Psoas muscle (tissue), 7 donors: ENCODE measurements at regions not wholly inside any gene's neighbourhood (a gene's known extent, or its start where the extent isn't known, plus 50 kb on each side); places are given as distances from the start of the nearest gene placed in this dataset.

Source experiments
- ATAC-seq, 4 donors: fragments of 200-7000 bp; cut with Tn5 transposase; one replicate each; pipeline ENCODE4 v1.9.1; 2020; ENCODE audit warnings: moderate library complexity in 3 of 4, mild to moderate bottlenecking in 2 of 4
- DNase-seq, 2 donors: peaks; one replicate each; pipeline ENCODE4 v3.0.0-alpha.2; 2020
- H3K27ac ChIP-seq: fragments of 200-600 bp; one replicate; pipeline ENCODE4 v1.8.0; 2022
- H3K27me3 ChIP-seq, 3 donors: fragments of 200-600 bp in 1 of 3; one replicate each; pipeline versions ENCODE4 v1.6.1 to v1.8.0; 2013 to 2022; ENCODE audit warnings: low read length in 2 of 3, mild to moderate bottlenecking in 2 of 3, moderate library complexity in 1 of 3; ENCODE audit not compliant: insufficient read depth in 3 of 3
- H3K36me3 ChIP-seq, 2 donors: fragments of 200-600 bp in 1 of 2; one replicate each; pipeline versions ENCODE4 v1.6.1 to v1.8.0; 2013 to 2022; ENCODE audit warnings: low read depth in 1 of 2, mild to moderate bottlenecking in 1 of 2, moderate library complexity in 1 of 2; ENCODE audit not compliant: insufficient read depth in 1 of 2
- H3K4me1 ChIP-seq: fragments of 200-600 bp; one replicate; pipeline ENCODE4 v1.8.0; 2022
- H3K4me3 ChIP-seq: fragments of 200-600 bp; one replicate; pipeline ENCODE4 v1.8.0; 2022; ENCODE audit warnings: mild to moderate bottlenecking
- H3K9me3 ChIP-seq: fragments of 200-600 bp; one replicate; pipeline ENCODE4 v1.8.0; 2022
- CTCF ChIP-seq: fragments of 200-600 bp; IDR thresholded peaks from one replicate; pipeline ENCODE4 v1.8.0; 2022; ENCODE audit warnings: antibody characterized with exemption
- WGBS, 3 donors: extraction: QIAGEN DNeasy Blood & Tissue Kit; methylation state at CpG; one replicate each; pipeline versions ENCODE4 v1.1.6 to v1.1.7; 2013; 5-methylcytosine and 5-hydroxymethylcytosine counted together
- intact Hi-C, 2 donors: fragments of 100-400 bp; cut with DNase I; formaldehyde crosslinking; loops; one replicate each; pipeline versions ENCODE4 v1.11.0 to v1.14.2; 2022
- donor health status: healthy with polysubstance abuse.
- donor health status: DM: no; HTN: no; CAD: no; lungs with moderate emphysema.
- donor health status: Bipolar disorder and iron deficiency.
- donor health status: healthy.
- donor health status: DM: yes; HTN: yes; CAD: no.
- donor health status: DM: no; HTN: no; CAD: no.
- donor health status: DM: yes; HTN: yes; CAD: no.

GRCh38 chr10:4011136-4011812 lies 226.3 kb upstream of the KLF6 start:
- H3K27me3 ChIP-seq: no peaks in the 10 kb centered on the region
- ATAC-seq: no peak
- no peak overlapping the region for H3K4me3 ChIP-seq
- peaks cover 4% of the 10 kb centered on the region for H3K4me1 ChIP-seq
- intact Hi-C loops: no loop called here
- no peak for DNase-seq
- no peaks in the 10 kb centered on the region for H3K36me3 ChIP-seq
- TF ChIP-seq CTCF: no peak
- WGBS, 3 donors: 87 to 97% (median 91%) methylated on average over 4 of the region's 4 CpGs
- no peak overlapping the region for H3K27ac ChIP-seq
- no peaks in the 10 kb centered on the region for H3K9me3 ChIP-seq

GRCh38 chr10:4008676-4009382 lies 223.8 kb upstream of the KLF6 start:
- no peak overlapping the region for H3K4me3 ChIP-seq
- DNase-seq (no peak), ATAC-seq (no peak)
- no peak overlapping the region for H3K27ac ChIP-seq
- TF ChIP-seq CTCF: no peak
- no peaks in the 10 kb centered on the region for H3K27me3 ChIP-seq
- H3K36me3 ChIP-seq: no peaks in the 10 kb centered on the region
- no peaks in the 10 kb centered on the region for H3K9me3 ChIP-seq
- H3K4me1 ChIP-seq: peaks cover 2% of the 10 kb centered on the region
- 90 to 94% (median 91%) methylated on average over 7 of the region's 7 CpGs for WGBS, 3 donors
- intact Hi-C loops: no loop called here

GRCh38 chr10:4007771-4008170 lies 222.8 kb upstream of the KLF6 start:
- H3K4me1 ChIP-seq: no peaks in the 10 kb centered on the region
- H3K27me3 ChIP-seq: no peaks in the 10 kb centered on the region
- H3K36me3 ChIP-seq: no peaks in the 10 kb centered on the region
- H3K27ac ChIP-seq: no peak overlapping the region
- ATAC-seq (no peak), DNase-seq (no peak)
- intact Hi-C loops: no loop called here
- TF ChIP-seq CTCF: no peak
- no peak overlapping the region for H3K4me3 ChIP-seq
- WGBS, 3 donors: 85 to 95% (median 86%) methylated on average over 4 of the region's 4 CpGs
- no peaks in the 10 kb centered on the region for H3K9me3 ChIP-seq

- intact Hi-C loops: no loop called here
- H3K36me3 ChIP-seq: no peaks in the 10 kb centered on the region
- no peaks in the 10 kb centered on the region for H3K27me3 ChIP-seq
- no peak for TF ChIP-seq CTCF
- H3K9me3 ChIP-seq: no peaks in the 10 kb centered on the region
- 88 to 89% (median 89%) methylated on average over 7 of the region's 7 CpGs for WGBS, 3 donors
- ATAC-seq (no peak), DNase-seq (no peak)
- no peak overlapping the region for H3K27ac ChIP-seq
- H3K4me1 ChIP-seq: no peaks in the 10 kb centered on the region
- H3K4me3 ChIP-seq: no peak overlapping the region
Measured at GRCh38 chr10:4006858-4007257, 221.8 kb upstream of the KLF6 start.
